Psoas muscle (tissue), 7 donors: ENCODE measurements at regions not wholly inside any gene's neighbourhood (a gene's known extent, or its start where the extent isn't known, plus 50 kb on each side); places are given as distances from the start of the nearest gene placed in this dataset.

ENCODE experiments used
- ATAC-seq, 4 donors: fragments of 200-7000 bp; cut with Tn5 transposase; one replicate each; pipeline ENCODE4 v1.9.1; 2020; ENCODE audit warnings: moderate library complexity in 3 of 4, mild to moderate bottlenecking in 2 of 4
- DNase-seq, 2 donors: peaks; one replicate each; pipeline ENCODE4 v3.0.0-alpha.2; 2020
- H3K27ac ChIP-seq: fragments of 200-600 bp; one replicate; pipeline ENCODE4 v1.8.0; 2022
- H3K27me3 ChIP-seq, 3 donors: fragments of 200-600 bp in 1 of 3; one replicate each; pipeline versions ENCODE4 v1.6.1 to v1.8.0; 2013 to 2022; ENCODE audit warnings: low read length in 2 of 3, mild to moderate bottlenecking in 2 of 3, moderate library complexity in 1 of 3; ENCODE audit not compliant: insufficient read depth in 3 of 3
- H3K36me3 ChIP-seq, 2 donors: fragments of 200-600 bp in 1 of 2; one replicate each; pipeline versions ENCODE4 v1.6.1 to v1.8.0; 2013 to 2022; ENCODE audit warnings: low read depth in 1 of 2, mild to moderate bottlenecking in 1 of 2, moderate library complexity in 1 of 2; ENCODE audit not compliant: insufficient read depth in 1 of 2
- H3K4me1 ChIP-seq: fragments of 200-600 bp; one replicate; pipeline ENCODE4 v1.8.0; 2022
- H3K4me3 ChIP-seq: fragments of 200-600 bp; one replicate; pipeline ENCODE4 v1.8.0; 2022; ENCODE audit warnings: mild to moderate bottlenecking
- H3K9me3 ChIP-seq: fragments of 200-600 bp; one replicate; pipeline ENCODE4 v1.8.0; 2022
- CTCF ChIP-seq: fragments of 200-600 bp; IDR thresholded peaks from one replicate; pipeline ENCODE4 v1.8.0; 2022; ENCODE audit warnings: antibody characterized with exemption
- WGBS, 3 donors: extraction: QIAGEN DNeasy Blood & Tissue Kit; methylation state at CpG; one replicate each; pipeline versions ENCODE4 v1.1.6 to v1.1.7; 2013; 5-methylcytosine and 5-hydroxymethylcytosine counted together
- intact Hi-C, 2 donors: fragments of 100-400 bp; cut with DNase I; formaldehyde crosslinking; loops; one replicate each; pipeline versions ENCODE4 v1.11.0 to v1.14.2; 2022
- donor health status: healthy with polysubstance abuse.
- donor health status: DM: no; HTN: no; CAD: no; lungs with moderate emphysema.
- donor health status: Bipolar disorder and iron deficiency.
- donor health status: healthy.
- donor health status: DM: yes; HTN: yes; CAD: no.
- donor health status: DM: no; HTN: no; CAD: no.
- donor health status: DM: yes; HTN: yes; CAD: no.

GRCh38 chr13:104365430-104365829, 1299.2 kb upstream of the SLC10A2 start:
- no peak for ATAC-seq
- 79 to 87% (median 86%) methylated on average over 2 of the region's 2 CpGs for WGBS, 3 donors
- H3K27ac ChIP-seq = no peak overlapping the region
- intact Hi-C loops = no loop called here
- peaks cover 3% of the 10 kb centered on the region for H3K9me3 ChIP-seq
- no peak for DNase-seq
- TF ChIP-seq CTCF = no peak
- H3K36me3 ChIP-seq = no peaks in the 10 kb centered on the region
- H3K27me3 ChIP-seq = no peaks in the 10 kb centered on the region
- H3K4me1 ChIP-seq = no peaks in the 10 kb centered on the region
- no peak overlapping the region for H3K4me3 ChIP-seq

- Histone ChIP-seq H3K4me3 (no peak overlapping the region), H3K36me3 (no peaks in the 10 kb centered on the region), H3K4me1 (no peaks in the 10 kb centered on the region), H3K27me3 (no peaks in the 10 kb centered on the region), H3K27ac (no peak overlapping the region), H3K9me3 (peaks cover 3% of the 10 kb centered on the region)
- intact Hi-C loops = no loop called here
- ATAC-seq (no peak), DNase-seq (no peak)
- no peak for TF ChIP-seq CTCF
- WGBS, 3 donors = 66 to 70% (median 67%) methylated on average over 9 of the region's 9 CpGs
Observed at GRCh38 chr13:104357672-104358354, 1291.6 kb upstream of the SLC10A2 start.

- no peak overlapping the region for H3K27ac ChIP-seq
- no peaks in the 10 kb centered on the region for H3K4me1 ChIP-seq
- TF ChIP-seq CTCF = no peak
- H3K36me3 ChIP-seq = no peaks in the 10 kb centered on the region
- no peak overlapping the region for H3K4me3 ChIP-seq
- ATAC-seq = no peak
- peaks cover 3% of the 10 kb centered on the region for H3K9me3 ChIP-seq
- WGBS, 3 donors = 19 to 24% (median 20%) methylated on average over 5 of the region's 5 CpGs
- intact Hi-C loops = no loop called here
- no peak for DNase-seq
- no peaks in the 10 kb centered on the region for H3K27me3 ChIP-seq
Observed at GRCh38 chr13:104357174-104357573, 1291.0 kb upstream of the SLC10A2 start.

GRCh38 chr13:104355041-104355670, 1288.9 kb upstream of the SLC10A2 start:
- DNase-seq = no peak
- intact Hi-C loops = no loop called here
- Histone ChIP-seq H3K9me3 (no peaks in the 10 kb centered on the region), H3K36me3 (no peaks in the 10 kb centered on the region), H3K27me3 (no peaks in the 10 kb centered on the region), H3K27ac (no peak overlapping the region), H3K4me3 (no peak overlapping the region), H3K4me1 (no peaks in the 10 kb centered on the region)
- WGBS, 3 donors = 72 to 76% (median 75%) methylated on average over 6 of the region's 6 CpGs
- ATAC-seq = no peak
- no peak for TF ChIP-seq CTCF

- Histone ChIP-seq H3K27me3 (no peaks in the 10 kb centered on the region), H3K27ac (no peak overlapping the region), H3K4me3 (no peak overlapping the region), H3K4me1 (no peaks in the 10 kb centered on the region), H3K9me3 (peaks cover 6% of the 10 kb centered on the region), H3K36me3 (no peaks in the 10 kb centered on the region)
- ATAC-seq (peak in 1 of 4 donors; percentile 53), DNase-seq (no peak)
- no peak for TF ChIP-seq CTCF
- intact Hi-C loops = no loop called here
Observed at GRCh38 chr13:104327211-104327610, 1261.0 kb upstream of the SLC10A2 start.
